ENCODE measurements at regions not wholly inside any gene's neighbourhood (a gene's known extent, or its start where the extent isn't known, plus 50 kb on each side); places are given as distances from the start of the nearest gene placed in this dataset.

- no peak for DNase-seq (ENCODE audit: low read depth in 2 of 2)
Observed at GRCh38 chr15:97259943-97260342, 700.6 kb upstream of the ARRDC4 start.

DNA sequence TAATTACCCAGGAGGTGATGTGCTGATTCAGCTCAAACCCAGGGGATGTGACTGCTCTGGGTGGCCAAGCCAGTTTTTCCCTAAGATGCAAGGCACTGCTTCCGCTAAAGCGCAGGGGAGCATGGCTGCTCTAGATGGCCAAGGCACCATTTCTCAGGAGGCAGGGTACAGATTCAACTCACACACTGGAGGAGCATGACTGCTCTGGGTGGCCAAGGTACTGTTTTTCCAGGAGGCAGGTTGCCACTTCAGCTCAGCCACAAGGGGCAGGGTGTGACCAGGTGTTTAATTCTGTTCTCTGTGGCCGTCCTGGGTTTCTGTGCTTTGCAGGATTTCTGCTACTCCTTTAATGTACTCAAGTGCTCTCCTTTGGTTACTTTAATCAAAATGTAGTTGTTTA, 659.3 kb upstream of the ARRDC4 start:
- no peak for DNase-seq (ENCODE audit: low read depth in 2 of 2)

GRCh38 chr15:97316362-97316761, 644.1 kb upstream of the ARRDC4 start:
- no peak for DNase-seq (ENCODE audit: low read depth in 2 of 2)

GRCh38 chr15:97317163-97317562, 643.3 kb upstream of the ARRDC4 start:
- no peak for DNase-seq (ENCODE audit: low read depth in 2 of 2)

- no peak for DNase-seq (ENCODE audit: low read depth in 2 of 2)
Observed at GRCh38 chr15:97319291-97319690, 641.2 kb upstream of the ARRDC4 start.

DNA sequence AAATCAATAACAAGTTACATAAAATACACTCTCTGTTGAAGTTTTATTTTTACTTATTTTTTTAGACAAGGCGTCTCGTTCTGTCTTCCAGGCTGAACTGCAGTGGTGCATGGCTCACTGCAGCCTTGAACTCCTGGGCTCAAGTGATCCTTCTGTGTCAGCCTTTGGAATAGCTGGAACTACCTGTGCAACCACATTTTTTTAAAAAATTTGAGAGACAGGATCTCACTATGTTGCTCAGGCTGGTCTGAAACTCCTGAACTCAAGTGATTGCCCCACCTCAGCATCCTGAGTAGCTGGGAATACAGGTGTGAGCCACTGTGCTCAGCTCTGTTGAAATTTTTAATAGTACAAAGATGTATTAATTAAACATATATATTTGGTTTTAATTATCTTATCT, 614.3 kb upstream of the ARRDC4 start:
- no peak for DNase-seq (ENCODE audit: low read depth in 2 of 2)

DNA sequence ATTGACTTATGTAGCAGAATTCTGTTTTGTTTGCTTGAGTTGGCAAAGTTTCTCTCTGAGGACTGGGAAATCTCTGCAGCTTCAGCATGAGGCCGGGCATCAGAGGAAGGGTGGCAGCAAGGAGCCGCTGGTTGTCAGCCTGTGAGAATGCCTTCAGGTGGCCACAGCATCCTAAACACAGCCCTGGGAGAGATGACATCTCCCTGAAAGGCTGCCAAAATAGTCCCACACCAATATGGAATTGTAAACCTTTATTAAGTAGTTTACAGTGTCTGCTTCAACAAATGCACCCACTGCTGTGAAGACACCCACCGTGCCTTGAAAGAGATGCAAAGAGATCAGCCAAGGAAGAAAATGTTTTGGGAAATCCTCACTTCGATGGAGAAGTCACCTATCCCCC, 609.7 kb upstream of the ARRDC4 start:
- DNase-seq (ENCODE audit: low read depth in 2 of 2), result no peak

DNA sequence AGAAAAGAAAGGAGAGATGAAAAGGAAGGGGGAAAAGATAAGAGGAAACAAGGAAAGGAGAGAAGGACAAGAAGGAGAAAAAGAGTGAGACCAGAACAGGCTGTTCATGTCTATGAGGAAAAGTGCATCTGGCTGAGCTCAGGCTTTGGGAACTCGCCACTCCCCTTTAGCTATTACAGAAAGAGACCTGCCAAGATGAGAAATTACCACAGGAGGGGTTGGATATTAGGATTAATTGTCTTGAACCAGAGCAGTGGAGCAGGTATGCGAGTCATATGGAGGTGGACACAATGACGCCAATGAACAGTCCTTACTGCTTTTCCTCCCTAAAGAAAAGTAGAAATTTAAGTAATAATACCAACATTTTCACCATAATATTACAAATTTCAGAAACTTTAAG, 577.0 kb upstream of the ARRDC4 start:
- no peak for DNase-seq (ENCODE audit: low read depth in 2 of 2)

GRCh38 chr15:97386940-97387339, 573.6 kb upstream of the ARRDC4 start:
- no peak for DNase-seq (ENCODE audit: low read depth in 2 of 2)

- DNase-seq (ENCODE audit: low read depth in 2 of 2), result no peak
Observed at GRCh38 chr15:97401195-97401594, 559.3 kb upstream of the ARRDC4 start.

DNA sequence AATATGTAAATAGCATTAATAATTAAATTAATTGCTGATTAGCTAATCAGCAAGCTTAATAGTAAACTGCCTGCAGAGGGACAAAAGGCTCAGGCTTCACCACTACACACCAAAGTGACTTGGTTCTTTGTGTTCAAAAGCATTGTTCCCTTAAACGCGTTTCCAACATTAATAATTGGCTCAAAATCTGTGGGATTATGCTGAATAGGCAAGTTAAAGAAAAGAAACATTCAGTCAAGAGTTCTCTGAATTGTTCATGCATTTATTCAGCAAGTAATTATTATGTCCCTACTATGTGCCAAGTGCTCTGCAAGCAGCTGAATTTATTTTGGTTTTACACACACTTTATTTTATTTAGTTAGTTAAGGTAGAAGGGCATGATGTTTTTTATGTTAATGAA, 558.5 kb upstream of the ARRDC4 start:
- DNase-seq (ENCODE audit: low read depth in 2 of 2), result no peak

DNA sequence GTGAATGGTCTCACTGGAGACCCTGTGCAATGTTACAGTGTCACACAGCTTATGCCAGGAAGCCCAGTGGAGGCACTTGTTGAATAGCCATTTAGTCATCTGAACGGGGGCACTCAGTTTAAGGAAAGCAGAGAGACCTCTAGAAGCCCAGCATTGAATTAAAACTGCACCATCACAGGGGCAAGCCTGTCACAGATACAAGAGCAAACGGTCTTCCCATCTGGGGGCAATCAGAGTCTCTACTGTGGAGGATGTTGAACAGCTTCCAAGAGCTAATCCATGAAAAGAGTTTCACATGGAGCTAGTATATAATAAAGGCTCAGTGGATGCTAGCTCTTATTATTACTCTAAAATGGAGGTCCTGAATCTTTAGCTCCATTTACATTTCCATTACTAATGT, 553.7 kb upstream of the ARRDC4 start:
- DNase-seq (ENCODE audit: low read depth in 2 of 2), result no peak

DNA sequence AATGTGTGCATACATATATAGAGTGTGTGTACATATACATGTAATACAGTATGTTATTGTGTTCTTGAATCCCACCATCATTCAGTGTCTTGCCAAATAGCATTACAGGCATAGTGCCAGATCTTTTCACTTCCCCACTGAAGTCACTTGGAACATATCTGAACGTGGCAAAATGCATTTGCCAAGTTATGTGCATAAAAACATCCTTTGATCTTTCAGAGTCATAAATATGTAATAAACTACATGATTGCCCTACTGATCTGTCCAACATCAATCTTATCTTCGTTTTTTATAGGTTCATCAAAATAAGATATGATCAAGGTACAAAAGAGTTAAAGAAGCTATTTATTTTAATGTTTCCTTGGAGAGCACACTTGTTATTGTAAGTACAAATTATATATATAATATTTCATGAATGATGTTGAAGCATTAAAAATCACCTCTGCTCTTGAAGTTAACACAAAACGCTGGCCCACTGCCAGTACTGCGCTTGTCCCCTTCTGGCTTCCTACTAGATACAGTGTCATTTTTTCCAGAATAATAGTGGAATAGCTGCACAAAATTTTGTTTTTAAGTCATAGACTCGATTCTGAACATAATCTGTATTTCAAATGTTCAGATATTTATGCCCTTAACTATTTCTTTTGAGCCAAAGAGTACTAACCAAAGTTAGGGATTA, 549.5 kb upstream of the ARRDC4 start:
- no peak for DNase-seq (ENCODE audit: low read depth in 2 of 2)

- DNase-seq (ENCODE audit: low read depth in 2 of 2), result no peak
Observed at GRCh38 chr15:97420130-97420529, 540.4 kb upstream of the ARRDC4 start.

- no peak for DNase-seq (ENCODE audit: low read depth in 2 of 2)
Observed at GRCh38 chr15:97425596-97425995, 534.9 kb upstream of the ARRDC4 start.

DNA sequence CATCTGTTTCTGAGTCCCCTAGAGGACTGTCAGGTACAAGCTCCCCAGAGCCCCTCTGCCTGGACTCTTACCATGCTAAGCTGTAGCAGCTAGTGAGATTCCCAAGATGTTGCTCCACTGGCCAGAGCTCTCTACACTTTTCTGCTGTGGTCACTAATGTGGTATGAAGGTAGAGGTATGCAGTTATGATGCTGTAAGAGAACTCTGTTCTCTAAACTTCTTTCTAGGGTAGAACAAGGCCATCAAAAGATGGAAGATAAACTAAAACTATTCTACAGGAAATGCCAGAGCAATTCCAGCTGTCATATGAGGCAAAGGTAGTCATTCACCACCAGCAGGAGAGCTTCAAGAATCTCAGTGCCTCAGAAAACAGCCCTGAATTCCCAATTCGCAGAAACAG, 517.4 kb upstream of the ARRDC4 start:
- DNase-seq (ENCODE audit: low read depth in 2 of 2), result no peak

DNA sequence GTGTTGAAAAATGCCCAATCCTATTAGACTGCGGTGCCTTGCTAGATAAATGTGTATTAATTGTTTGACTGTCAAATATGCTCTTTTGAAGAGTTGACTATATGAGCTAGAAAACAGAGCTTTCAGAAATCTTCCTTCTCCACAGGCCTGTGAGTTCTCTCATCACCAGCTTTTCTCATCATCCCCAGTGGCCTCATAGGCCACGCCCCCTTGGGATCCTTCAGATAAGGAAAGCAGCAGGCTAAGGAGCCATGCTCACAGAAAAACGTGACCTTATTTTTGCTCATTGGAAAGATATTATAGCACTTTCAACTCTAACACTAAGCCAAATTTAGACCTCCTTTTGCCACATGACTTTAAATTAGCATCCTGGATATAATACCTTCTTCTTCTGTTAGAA, 514.4 kb upstream of the ARRDC4 start:
- DNase-seq (ENCODE audit: low read depth in 2 of 2), result no peak

DNA sequence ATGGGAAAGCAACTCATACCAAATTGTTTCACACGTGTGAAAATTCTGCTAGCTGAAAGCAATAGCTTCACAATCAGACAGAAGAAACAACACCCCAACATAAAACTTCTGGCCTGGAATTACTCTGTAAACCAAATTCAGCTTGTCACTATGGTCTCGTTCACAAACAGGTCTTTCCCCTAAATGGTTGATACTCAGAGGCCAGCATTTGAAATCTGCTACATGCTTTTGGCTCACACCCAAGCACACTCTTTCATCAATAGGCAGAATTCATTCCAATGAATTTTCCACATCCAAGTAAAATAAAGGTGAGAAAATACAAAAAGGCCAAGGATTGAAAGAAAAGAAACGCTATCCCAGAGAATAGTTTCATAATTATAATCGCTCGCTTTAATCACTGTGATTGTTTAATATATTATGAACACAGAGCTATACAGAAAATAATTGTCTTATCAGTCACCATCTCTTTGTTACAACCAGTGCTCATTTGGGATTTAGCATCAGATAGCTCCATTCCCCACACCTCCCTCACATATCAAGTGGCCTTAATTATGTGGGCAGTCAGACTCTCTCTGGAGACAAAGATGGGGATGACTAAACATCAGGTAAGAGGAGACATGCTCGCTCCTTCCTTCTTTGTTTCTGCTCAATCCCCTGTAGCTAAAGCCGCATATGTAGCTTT, 503.8 kb upstream of the ARRDC4 start:
- no peak for DNase-seq (ENCODE audit: low read depth in 2 of 2)

- no peak for DNase-seq (ENCODE audit: low read depth in 2 of 2)
Observed at GRCh38 chr15:97457203-97457847, 503.2 kb upstream of the ARRDC4 start.

GRCh38 chr15:97459771-97460170, 500.7 kb upstream of the ARRDC4 start:
- no peak for DNase-seq (ENCODE audit: low read depth in 2 of 2)

DNA sequence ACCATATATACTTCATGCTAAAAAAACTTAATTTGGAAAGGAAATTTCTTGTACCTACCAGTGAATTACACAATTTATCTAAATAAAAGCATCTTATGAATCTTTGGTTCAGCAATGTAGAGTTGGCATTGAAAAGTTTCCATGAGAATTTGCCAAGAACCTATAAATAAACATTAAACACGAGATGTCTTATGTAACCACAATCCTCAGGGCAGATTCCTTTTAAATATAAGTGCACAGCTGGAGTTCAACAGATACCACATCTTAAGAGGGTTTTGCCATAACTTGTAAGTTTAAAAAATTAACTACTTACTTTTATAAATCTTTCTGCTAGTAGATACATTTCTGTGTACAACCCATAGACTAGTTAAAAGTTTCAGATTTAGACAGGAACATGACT, 499.3 kb upstream of the ARRDC4 start:
- DNase-seq (ENCODE audit: low read depth in 2 of 2), result no peak

- DNase-seq (ENCODE audit: low read depth in 2 of 2), result no peak
Observed at GRCh38 chr15:97463696-97464095, 496.8 kb upstream of the ARRDC4 start.

DNA sequence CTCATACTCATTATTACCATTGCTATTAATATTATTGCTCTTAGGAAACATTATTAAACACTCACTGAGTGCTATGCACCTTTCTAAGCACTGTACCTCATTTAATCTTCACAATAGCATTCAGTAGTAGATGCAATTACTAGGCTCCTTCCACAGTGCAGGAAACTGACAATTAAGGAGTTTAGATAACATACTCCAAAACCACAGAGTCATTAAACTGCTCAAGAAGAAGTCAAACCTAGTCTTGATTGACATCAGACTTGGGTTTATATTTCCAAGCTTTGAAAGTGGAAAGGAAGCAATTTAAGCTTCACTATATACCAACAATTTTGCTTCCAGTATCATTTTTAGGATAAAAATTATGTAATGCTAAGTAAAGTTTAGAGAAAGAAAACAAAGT, 490.1 kb upstream of the ARRDC4 start:
- no peak for DNase-seq (ENCODE audit: low read depth in 2 of 2)

Data from fibroblast of skin of left quadriceps (primary cell).